GM12873 (cell line): ENCODE measurements at regions not wholly inside any gene's neighbourhood (a gene's known extent, or its start where the extent isn't known, plus 50 kb on each side); places are given as distances from the start of the nearest gene placed in this dataset.

Experiments
- TF ChIP-seq, protein P1 (sequence below): IDR thresholded peaks from 2 replicates; pipeline ENCODE4 v1.5.1; 2012; ENCODE audit warnings: low read depth, mild to moderate bottlenecking, moderate library complexity, low read length, control low read depth; ENCODE audit not compliant: insufficient read depth; ENCODE audit errors: missing control alignments

DNA sequence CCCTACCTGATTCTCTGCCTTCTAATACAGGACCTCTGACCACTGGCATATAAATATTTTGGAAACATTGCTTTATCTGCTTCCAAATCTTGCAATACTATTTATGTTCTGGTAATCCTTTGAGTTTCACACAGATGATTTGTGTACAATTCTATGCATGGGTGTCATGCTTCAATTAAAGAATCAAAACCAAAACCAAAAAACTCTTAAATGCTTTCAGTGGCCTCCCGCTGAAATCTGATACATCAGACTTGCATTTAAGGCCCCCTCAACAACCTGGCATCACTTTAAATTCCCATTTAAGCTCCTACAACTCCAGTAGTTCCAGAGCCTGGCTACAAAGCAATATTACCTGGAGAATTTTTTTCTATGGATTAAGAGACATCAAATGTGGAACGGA lies 221.7 kb upstream of the NAV3 start:
- TF ChIP-seq, protein P1, sequence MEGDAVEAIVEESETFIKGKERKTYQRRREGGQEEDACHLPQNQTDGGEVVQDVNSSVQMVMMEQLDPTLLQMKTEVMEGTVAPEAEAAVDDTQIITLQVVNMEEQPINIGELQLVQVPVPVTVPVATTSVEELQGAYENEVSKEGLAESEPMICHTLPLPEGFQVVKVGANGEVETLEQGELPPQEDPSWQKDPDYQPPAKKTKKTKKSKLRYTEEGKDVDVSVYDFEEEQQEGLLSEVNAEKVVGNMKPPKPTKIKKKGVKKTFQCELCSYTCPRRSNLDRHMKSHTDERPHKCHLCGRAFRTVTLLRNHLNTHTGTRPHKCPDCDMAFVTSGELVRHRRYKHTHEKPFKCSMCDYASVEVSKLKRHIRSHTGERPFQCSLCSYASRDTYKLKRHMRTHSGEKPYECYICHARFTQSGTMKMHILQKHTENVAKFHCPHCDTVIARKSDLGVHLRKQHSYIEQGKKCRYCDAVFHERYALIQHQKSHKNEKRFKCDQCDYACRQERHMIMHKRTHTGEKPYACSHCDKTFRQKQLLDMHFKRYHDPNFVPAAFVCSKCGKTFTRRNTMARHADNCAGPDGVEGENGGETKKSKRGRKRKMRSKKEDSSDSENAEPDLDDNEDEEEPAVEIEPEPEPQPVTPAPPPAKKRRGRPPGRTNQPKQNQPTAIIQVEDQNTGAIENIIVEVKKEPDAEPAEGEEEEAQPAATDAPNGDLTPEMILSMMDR, result no peak

DNA sequence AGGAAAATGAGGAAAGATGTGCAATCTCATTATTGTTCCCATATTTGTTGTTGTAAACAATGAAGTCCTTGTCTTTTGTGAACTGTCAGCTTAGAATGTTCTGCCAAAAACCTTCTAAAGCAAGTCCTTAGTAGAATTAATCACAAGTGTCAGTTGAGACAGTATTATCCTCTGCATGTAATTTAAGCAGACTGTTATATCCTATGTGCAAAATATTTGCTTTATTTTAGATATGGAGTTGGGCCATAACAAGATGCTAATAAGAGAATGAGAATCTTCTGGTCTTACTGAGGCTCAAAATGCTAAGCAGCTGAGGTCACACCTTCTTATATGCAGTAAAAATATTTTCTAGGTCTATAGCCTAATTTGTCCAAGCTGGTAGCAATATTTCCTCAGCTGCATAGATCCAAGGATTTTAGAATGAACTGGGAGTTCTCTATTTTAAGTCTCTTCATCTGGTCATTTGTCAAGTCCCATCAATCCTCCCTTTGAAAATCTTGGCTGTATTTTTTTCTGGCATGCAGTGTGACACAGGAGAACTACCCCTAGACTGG lies 222.3 kb upstream of the NAV3 start:
- TF ChIP-seq, protein P1, result no peak

DNA sequence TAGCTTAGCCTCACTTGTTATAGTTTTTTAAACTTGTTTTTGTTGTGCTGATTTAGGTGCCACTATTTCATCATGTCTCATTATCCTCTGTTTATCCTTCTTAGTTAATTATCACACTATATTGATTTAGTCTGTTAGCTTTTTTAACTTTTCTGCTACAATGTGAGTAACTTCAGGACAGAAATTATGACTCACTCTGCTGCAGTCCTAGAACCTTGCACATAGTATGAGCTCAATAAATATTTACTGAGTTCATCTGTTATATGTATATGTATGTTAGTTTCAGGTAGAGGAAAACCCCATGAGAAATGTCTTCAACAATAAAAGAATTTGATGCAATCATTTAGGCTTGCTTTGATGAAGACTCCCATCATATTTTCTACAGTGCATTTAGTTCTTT lies 224.3 kb upstream of the NAV3 start:
- TF ChIP-seq, protein P1, result no peak

DNA sequence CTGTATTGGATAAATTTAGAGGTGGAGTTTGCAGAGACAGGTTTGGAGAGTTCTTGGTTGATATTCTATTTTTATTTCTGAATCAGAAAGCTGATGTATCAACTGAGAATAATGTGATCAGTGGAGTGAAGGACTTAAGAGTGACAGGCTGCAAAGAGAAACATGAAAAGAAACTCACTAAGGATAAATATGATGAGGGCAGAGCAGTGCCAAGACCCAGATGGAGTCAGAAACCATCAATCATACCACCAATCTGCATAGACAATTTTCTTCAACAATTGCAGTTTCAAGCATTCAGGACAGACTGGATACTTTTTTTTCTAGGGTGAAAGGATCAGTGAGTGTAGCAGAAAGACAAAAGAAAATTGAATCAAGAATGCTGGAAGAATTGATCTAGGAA lies 226.7 kb upstream of the NAV3 start:
- TF ChIP-seq, protein P1, result no peak

DNA sequence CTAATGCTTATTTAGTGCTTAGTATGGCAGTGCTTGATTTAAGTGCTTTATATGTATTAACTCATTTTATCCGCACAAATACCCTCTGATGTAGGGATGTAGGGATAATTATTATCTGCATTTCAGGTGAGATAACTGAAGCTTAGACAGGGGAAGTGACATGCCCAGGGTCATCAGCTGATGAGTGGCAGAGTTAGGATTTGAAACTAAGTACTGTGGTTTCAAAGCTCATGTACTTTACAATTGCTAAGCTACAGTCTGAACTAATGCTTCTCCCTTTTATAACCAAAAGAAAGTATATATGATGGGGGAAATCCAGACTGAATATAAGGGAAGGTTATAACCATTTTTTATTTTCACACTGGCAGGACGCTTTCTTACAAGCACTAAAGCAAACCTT lies 229.6 kb upstream of the NAV3 start:
- TF ChIP-seq, protein P1, result no peak

DNA sequence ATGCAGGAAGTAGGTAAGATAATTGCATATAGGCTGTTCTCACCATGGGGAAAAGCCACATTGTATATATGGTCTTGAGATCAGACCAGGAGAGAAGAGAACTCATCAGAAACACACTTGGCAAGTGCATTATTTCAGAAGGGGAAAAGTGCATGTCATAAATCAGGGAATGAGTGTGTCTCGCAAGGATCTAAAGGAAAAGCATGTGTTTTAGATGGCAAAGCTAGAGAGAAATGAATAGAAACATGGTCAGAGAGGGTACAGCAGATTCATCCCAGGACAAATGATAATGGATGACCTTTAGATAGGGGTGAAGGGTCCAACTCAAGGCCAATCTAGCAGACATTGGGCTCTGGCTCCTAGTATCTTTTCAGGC lies 230.2 kb upstream of the NAV3 start:
- TF ChIP-seq, protein P1, result no peak

DNA sequence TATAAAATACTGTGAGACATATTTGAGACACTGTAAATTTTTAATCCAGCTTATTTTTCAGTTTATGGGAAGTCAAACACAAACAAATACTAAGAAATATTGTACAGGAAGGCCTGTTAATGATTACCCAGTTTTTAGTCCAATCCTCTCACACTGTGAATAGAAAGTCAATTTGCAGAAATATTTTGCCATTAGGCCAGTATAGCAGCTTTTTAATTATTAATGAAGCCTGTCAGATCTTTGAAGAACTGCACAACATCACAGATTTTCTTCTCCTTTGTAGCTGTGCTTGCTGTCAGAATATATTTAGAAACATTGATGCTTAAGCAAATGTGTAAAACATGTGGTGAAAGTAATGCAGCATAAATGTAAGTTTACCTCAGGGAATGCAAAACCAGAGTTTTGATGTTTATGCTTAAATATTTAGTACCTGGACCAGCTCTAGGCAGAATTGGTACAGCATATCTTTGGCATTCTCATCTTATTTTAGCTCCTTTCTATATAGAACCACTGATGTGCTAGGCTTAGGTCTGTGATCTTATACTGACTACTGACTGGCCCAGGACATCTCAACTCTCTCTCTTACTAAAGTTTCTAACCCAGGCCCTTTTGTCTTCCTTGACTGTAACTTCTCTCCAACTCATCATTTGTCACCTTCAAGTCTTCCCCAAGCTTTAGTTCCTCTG lies 230.8 kb upstream of the NAV3 start:
- TF ChIP-seq, protein P1, result no peak

DNA sequence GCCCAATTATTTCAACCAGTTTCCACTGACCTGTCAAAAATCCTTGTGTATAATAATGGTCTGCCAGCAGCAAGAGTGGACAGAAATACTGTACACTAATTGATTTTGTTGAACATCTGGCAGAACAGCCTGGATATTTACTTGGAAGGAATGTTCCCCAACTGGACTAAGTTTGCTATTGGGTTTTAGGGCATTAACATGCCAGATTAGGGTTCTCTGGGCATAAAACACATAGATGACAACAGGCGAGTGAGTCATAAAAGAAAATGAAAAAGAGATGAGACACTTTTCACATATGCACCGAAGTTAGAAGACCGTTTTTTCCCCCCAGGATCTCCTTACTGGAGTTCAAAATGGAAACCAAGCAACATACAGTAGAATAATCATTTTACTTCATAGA lies 236.3 kb upstream of the NAV3 start:
- TF ChIP-seq, protein P1, result no peak
